RWPE1 (cell line): ENCODE measurements at regions not wholly inside any gene's neighbourhood (a gene's known extent, or its start where the extent isn't known, plus 50 kb on each side); places are given as distances from the start of the nearest gene placed in this dataset.

Experiments used
- CTCF ChIA-PET: fragments of 350-600 bp; sonication (Branson Sonifier 250); formaldehyde crosslinking; extraction: SDS; loops from one replicate; lab custom pipeline; 2021; lab: Yijun Ruan, JAX
- POLR2A ChIA-PET: fragments of 400-600 bp; formaldehyde crosslinking; extraction: SDS; loops from one replicate; lab custom pipeline; 2020; ENCODE audit warnings: antibody characterized with exemption; ENCODE audit not compliant: low non-redundant PET; lab: Yijun Ruan, JAX
- DNase-seq: peaks from one replicate; pipeline ENCODE4 v3.0.0; 2012; ENCODE audit warnings: low spot score
- H3K27ac ChIP-seq: fragments of 450-650 bp; 2 replicates; pipeline ENCODE4 v1.5.1; 2017
- CTCF ChIP-seq: fragments of 450-650 bp; conservative IDR thresholded peaks from 2 replicates; pipeline ENCODE4 v1.5.1; 2017; ENCODE audit warnings: low read depth, mild to moderate bottlenecking

DNA sequence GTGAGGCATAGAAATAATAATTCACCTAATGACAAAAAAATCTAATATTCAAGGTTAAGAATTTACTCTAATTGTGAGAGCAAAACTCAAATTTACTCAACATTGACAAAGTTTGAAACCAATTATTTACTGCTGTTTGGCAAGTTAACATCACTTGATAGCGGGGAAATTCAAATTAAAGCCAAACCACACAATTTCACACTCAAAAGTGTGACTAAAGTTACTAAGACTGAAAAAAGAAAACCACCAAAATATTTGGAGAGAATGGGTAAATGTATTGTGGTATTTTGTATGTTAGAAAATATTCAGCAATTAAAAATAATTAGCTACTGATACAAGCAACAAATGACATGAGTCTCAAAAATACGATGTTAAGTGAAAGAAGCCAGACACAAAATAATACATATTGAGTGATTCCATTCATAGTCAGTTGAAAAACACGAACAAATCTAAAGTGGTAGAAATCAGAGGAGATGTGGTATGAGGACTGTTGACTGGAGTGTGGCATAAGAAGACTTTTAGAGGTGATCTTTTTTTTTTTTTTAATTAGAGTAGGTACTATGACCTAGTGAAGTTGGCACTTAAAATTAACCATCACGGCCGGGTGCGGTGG lies 541.4 kb upstream of the ATXN8OS start:
- TF ChIP-seq CTCF: no peak
- no peak for DNase-seq
- ChIA-PET POLR2A (no interaction called here), CTCF (interaction anchor here (0.6 kb wide), 1 partner anchor 301 kb away, joined by 3 read pairs; no protein-coding TSS in a partner anchor)
- H3K27ac ChIP-seq: no peak overlapping the region

- no peak overlapping the region for H3K27ac ChIP-seq
- DNase-seq: no peak
- POLR2A ChIA-PET: no interaction called here
- peak; percentile 17; the same call in 1 of the 2 replicates for TF ChIP-seq CTCF
- CTCF ChIA-PET: no interaction called here
Observed at GRCh38 chr13:69565334-69565733, 542.3 kb upstream of the ATXN8OS start.

DNA sequence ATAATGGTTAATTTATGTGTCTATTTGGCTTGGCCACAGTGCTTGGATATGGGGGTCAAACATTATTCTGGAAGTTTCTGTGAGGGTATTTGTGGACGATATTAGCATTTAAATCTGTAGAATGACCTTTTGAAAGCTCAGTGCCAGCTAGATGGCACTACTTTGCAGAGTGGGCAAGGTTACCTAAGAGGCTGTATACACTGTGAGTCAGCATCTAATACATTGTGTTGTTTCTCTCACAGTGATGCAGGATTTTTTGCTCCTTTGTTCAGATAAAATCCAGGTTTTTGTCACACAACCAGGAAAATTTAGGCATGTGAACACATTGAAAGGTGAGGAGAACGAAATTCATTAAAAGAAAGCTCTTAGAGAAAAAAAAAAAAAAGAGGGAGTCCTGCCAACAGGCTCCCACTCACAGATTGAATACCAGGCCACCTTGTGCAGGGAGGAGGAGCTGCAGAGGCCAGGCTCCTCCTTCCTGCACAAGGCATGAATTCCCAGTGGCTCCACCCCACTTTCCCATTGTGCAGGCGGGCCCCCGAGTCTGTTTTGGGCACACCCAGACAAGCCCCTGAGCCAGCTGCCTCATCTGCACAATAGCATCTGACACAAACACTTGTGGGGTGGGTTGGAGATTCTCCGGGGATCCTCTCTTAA lies 551.0 kb upstream of the ATXN8OS start:
- POLR2A ChIA-PET: no interaction called here
- TF ChIP-seq CTCF: no peak
- no peak for DNase-seq
- no peak overlapping the region for H3K27ac ChIP-seq
- CTCF ChIA-PET: no interaction called here

DNA sequence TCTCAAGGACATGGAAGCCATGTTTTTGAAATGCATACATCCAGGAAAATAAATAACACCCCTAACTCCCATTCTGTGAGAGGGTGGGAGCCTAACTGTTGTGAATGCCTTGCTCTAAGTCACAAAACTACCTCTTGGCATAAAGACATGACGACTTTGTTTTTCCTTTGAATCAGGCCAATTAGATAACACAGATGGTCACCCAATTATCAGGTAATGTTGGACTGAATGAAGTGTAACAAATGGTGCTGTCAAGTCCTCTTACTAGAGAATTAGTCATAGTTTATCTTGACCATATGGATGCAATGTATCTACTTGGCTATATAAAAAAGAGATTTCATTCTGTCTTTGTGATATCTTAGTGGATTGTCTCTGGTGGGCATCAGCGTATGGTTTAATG lies 553.6 kb upstream of the ATXN8OS start:
- no peak for TF ChIP-seq CTCF
- POLR2A ChIA-PET: no interaction called here
- CTCF ChIA-PET: no interaction called here
- no peak for DNase-seq
- H3K27ac ChIP-seq: no peak overlapping the region

DNA sequence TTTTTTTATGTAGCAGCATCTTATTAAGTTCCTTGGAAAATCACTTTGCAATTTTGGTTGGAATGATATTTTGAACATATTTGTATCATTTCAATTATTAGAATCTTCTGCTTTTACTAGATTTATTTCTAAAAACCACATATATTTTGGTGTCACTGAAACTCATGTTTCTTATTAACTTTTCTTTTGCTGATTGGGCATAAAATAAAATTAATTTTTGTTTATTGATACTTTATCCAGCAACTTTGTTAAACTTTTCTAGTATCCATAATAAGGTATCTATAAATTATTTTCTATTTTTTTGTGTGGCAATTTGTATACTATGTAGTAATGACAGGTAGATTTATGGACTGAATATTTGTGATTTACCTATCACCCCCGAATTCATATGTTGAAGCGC lies 556.4 kb upstream of the ATXN8OS start:
- H3K27ac ChIP-seq: no peak overlapping the region
- DNase-seq: no peak
- TF ChIP-seq CTCF: no peak
- POLR2A ChIA-PET: no interaction called here
- CTCF ChIA-PET: no interaction called here

GRCh38 chr13:69547780-69548179 lies 559.8 kb upstream of the ATXN8OS start:
- no peak for DNase-seq
- H3K27ac ChIP-seq: no peak overlapping the region
- POLR2A ChIA-PET: no interaction called here
- CTCF ChIA-PET: no interaction called here
- TF ChIP-seq CTCF: no peak
